ENCODE measurements at regions not wholly inside any gene's neighbourhood (a gene's known extent, or its start where the extent isn't known, plus 50 kb on each side); places are given as distances from the start of the nearest gene placed in this dataset.

GRCh38 chrX:124910611-124911010, 409.1 kb upstream of the TEX13C start:
- Histone ChIP-seq H3K4me3 (no peak overlapping the region), H3K4me1 (no peaks in the 10 kb centered on the region), H3K27ac (no peak overlapping the region), H3K9me3 (no peaks in the 10 kb centered on the region), H3K36me3 (no peaks in the 10 kb centered on the region), H3K27me3 (no peaks in the 10 kb centered on the region)
- DNase-seq (no peak), ATAC-seq (no peak), FAIRE-seq (no peak)
- WGBS, 2 donors, result 49 to 62% methylated on average over 4 of the region's 4 CpGs
- intact Hi-C loops (cut with DNase I), result no loop called here
- no peak for TF ChIP-seq CTCF (IDR thresholded peaks at IDR 0.05)

- 61 to 67% methylated on average over 2 of the region's 2 CpGs for WGBS, 2 donors
- Histone ChIP-seq H3K4me3 (no peak overlapping the region), H3K9me3 (no peaks in the 10 kb centered on the region), H3K27ac (no peak overlapping the region), H3K4me1 (no peaks in the 10 kb centered on the region), H3K36me3 (no peaks in the 10 kb centered on the region), H3K27me3 (no peaks in the 10 kb centered on the region)
- DNase-seq, result no peak
- intact Hi-C loops (cut with DNase I), result no loop called here
- FAIRE-seq, result no peak
- TF ChIP-seq CTCF (IDR thresholded peaks at IDR 0.05), result no peak
- ATAC-seq, result no peak
Measured at GRCh38 chrX:124917011-124917410, 402.7 kb upstream of the TEX13C start.

- no peak overlapping the region for H3K4me3 ChIP-seq
- ATAC-seq (no peak), FAIRE-seq (no peak), DNase-seq (no peak)
- H3K4me1 ChIP-seq, result no peaks in the 10 kb centered on the region
- H3K9me3 ChIP-seq, result no peaks in the 10 kb centered on the region
- intact Hi-C loops (cut with DNase I), result no loop called here
- WGBS, 2 donors, result 61 to 73% methylated on average over 1 of the region's 1 CpG
- no peaks in the 10 kb centered on the region for H3K27me3 ChIP-seq
- no peak for TF ChIP-seq CTCF (IDR thresholded peaks at IDR 0.05)
- H3K27ac ChIP-seq, result no peak overlapping the region
- H3K36me3 ChIP-seq, result no peaks in the 10 kb centered on the region
Measured at GRCh38 chrX:124925681-124926080, 394.0 kb upstream of the TEX13C start.

DNA sequence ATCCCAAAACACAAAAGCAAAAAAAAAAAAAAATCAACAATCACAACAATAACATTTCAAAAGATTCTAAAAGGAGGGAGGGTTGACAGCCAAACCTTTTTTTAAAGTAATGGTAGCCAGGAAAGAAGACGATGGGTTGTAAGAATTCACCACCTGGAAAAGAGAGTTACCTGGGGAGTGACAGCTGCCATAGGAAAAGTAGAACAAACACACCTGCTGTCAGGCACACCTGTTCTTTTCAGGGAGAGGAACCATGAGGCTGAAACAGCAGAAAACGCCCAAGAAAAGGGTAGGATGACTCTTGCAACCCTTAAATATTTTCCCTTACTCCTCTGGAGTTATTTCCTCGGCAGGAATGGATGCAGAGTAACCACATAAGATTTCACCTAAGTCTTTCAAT, 388.4 kb upstream of the TEX13C start:
- TF ChIP-seq CTCF (IDR thresholded peaks at IDR 0.05), result no peak
- WGBS, 2 donors, result 16 to 20% methylated on average over 3 of the region's 3 CpGs
- DNase-seq (no peak), ATAC-seq (no peak), FAIRE-seq (no peak)
- H3K36me3 ChIP-seq, result no peaks in the 10 kb centered on the region
- no peaks in the 10 kb centered on the region for H3K4me1 ChIP-seq
- intact Hi-C loops (cut with DNase I), result no loop called here
- H3K4me3 ChIP-seq, result no peak overlapping the region
- no peak overlapping the region for H3K27ac ChIP-seq
- peaks cover 0 to 3% (median 0%) of the 10 kb centered on the region in 4 donors for H3K27me3 ChIP-seq
- H3K9me3 ChIP-seq, result no peaks in the 10 kb centered on the region

- no peak for ATAC-seq
- WGBS, 2 donors, result 30 to 40% methylated on average over 3 of the region's 3 CpGs
- FAIRE-seq, result no peak
- intact Hi-C loops (cut with DNase I), result no loop called here
- Histone ChIP-seq H3K9me3 (no peaks in the 10 kb centered on the region), H3K4me1 (no peaks in the 10 kb centered on the region), H3K27me3 (peaks cover 0 to 7% (median 0%) of the 10 kb centered on the region in 4 donors), H3K27ac (no peak overlapping the region), H3K4me3 (no peak overlapping the region), H3K36me3 (no peaks in the 10 kb centered on the region)
- no peak for TF ChIP-seq CTCF (IDR thresholded peaks at IDR 0.05)
- DNase-seq, result no peak
Measured at GRCh38 chrX:124931958-124932357, 387.7 kb upstream of the TEX13C start.
